HAP-1 (cell line): ENCODE measurements at regions not wholly inside any gene's neighbourhood (a gene's known extent, or its start where the extent isn't known, plus 50 kb on each side); places are given as distances from the start of the nearest gene placed in this dataset.

Experiments used
- DNase-seq, 2 experiments: peaks; one replicate each; pipeline ENCODE4 v3.0.0-alpha.2; 2016 to 2020; ENCODE audit warnings: low spot score in 2 of 2
- H3K27me3 ChIP-seq: fragments of 250-450 bp; sonication (Bioruptor Pico); 2 replicates; pipeline ENCODE4 v1.5.1; 2020; ENCODE audit warnings: low read depth, mild to moderate bottlenecking, moderate library complexity
- H3K36me3 ChIP-seq: fragments of 250-450 bp; sonication (Bioruptor Pico); replicated peaks from 2 replicates; pipeline ENCODE4 v1.5.1; 2020; ENCODE audit warnings: mild to moderate bottlenecking
- H3K4me1 ChIP-seq: fragments of 250-450 bp; sonication (Bioruptor Pico); 2 replicates; pipeline ENCODE4 v1.5.1; 2020; ENCODE audit warnings: mild to moderate bottlenecking
- H3K4me3 ChIP-seq: fragments of 250-450 bp; sonication (Bioruptor Pico); 2 replicates; pipeline ENCODE4 v1.5.1; 2020; ENCODE audit warnings: mild to moderate bottlenecking, moderate library complexity
- H3K9me3 ChIP-seq: fragments of 250-450 bp; sonication (Bioruptor Pico); 2 replicates; pipeline ENCODE4 v1.5.1; 2020; ENCODE audit warnings: mild to moderate bottlenecking, moderate library complexity
- in situ Hi-C: fragments of 300-500 bp; cut with MboI; formaldehyde crosslinking; loops from 3 replicates; pipeline ENCODE4 v1.14.3; 2020; ENCODE audit warnings: low sequenced_read_pairs, inconsistent platforms, mixed read lengths

- H3K9me3 ChIP-seq, result no peaks in the 10 kb centered on the region
- no peaks in the 10 kb centered on the region for H3K4me1 ChIP-seq
- DNase-seq, result no peak
- no peaks in the 10 kb centered on the region for H3K36me3 ChIP-seq
- no peak overlapping the region for H3K4me3 ChIP-seq
- in situ Hi-C loops, result loop anchor here (25.0 kb wide), 1 partner anchor 1361 kb away; no protein-coding TSS in a partner anchor
- no peaks in the 10 kb centered on the region for H3K27me3 ChIP-seq
These were observed 74.7 kb downstream of the BUD13 start for GRCh38 chr11:116698080-116698479.

DNA sequence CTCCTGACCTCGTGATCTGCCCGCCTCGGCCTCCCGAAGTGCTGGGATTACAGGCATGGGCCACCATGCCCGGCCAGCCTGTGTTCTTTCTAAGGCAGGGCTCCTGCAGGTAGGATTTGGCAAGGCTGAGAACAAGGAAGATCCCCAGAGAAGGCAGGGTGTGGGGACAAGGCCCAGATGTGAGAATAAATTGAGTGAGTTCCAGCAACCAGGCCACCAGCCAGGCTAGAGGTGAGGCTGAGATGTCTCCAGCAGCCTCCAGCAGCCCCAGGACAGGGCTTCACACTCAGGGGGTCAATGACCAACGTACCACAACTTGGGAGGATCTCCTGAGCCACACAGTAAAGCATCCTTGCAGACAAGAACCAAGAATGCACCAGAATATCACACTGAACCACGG lies 75.1 kb downstream of the BUD13 start:
- no peaks in the 10 kb centered on the region for H3K9me3 ChIP-seq

DNA sequence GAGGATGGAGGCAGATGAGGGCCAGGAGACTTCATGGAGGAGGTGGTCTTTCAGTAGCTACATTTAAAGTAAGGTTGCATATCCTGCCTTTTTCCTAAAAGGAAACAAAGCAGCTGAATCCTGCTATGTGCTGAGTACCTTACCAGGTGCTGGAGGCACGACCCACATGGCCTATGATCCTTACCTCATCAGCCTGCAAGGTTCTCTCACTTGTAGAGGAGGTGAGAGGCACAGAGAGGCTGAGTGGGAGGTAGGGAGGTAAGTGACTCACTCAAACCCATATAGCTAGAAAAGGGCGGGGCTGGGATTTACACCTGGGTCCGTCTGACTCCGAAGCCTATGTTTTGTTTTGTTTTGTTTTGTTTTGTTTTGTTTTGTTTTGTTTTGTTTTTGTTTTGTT lies 75.8 kb downstream of the BUD13 start:
- DNase-seq, result no peak
- H3K4me1 ChIP-seq, result no peaks in the 10 kb centered on the region
- no peaks in the 10 kb centered on the region for H3K9me3 ChIP-seq
- in situ Hi-C loops, result loop anchor here (25.0 kb wide), 1 partner anchor 1360 kb away; no protein-coding TSS in a partner anchor
- H3K27me3 ChIP-seq, result no peaks in the 10 kb centered on the region
- H3K4me3 ChIP-seq, result no peak overlapping the region
- no peaks in the 10 kb centered on the region for H3K36me3 ChIP-seq

More for the DNA sequence above, 75.1 kb downstream of the BUD13 start:
- Histone ChIP-seq H3K27me3 (no peaks in the 10 kb centered on the region), H3K4me3 (no peak overlapping the region), H3K36me3 (no peaks in the 10 kb centered on the region), H3K4me1 (no peaks in the 10 kb centered on the region)
- DNase-seq, result no peak
- in situ Hi-C loops, result loop anchor here (25.0 kb wide), 1 partner anchor 1360 kb away; no protein-coding TSS in a partner anchor

- Histone ChIP-seq H3K36me3 (no peaks in the 10 kb centered on the region), H3K27me3 (no peaks in the 10 kb centered on the region), H3K4me3 (no peak overlapping the region), H3K4me1 (no peaks in the 10 kb centered on the region), H3K9me3 (no peaks in the 10 kb centered on the region)
- DNase-seq, result no peak
- in situ Hi-C loops, result loop anchor here (25.0 kb wide), 1 partner anchor 1359 kb away; no protein-coding TSS in a partner anchor
These were observed 76.3 kb downstream of the BUD13 start for GRCh38 chr11:116696381-116696941.

- H3K9me3 ChIP-seq, result no peaks in the 10 kb centered on the region
- in situ Hi-C loops, result loop anchor here (25.0 kb wide), 1 partner anchor 1358 kb away; no protein-coding TSS in a partner anchor
- H3K36me3 ChIP-seq, result no peaks in the 10 kb centered on the region
- no peaks in the 10 kb centered on the region for H3K27me3 ChIP-seq
- no peak overlapping the region for H3K4me3 ChIP-seq
- DNase-seq, result no peak
- H3K4me1 ChIP-seq, result no peaks in the 10 kb centered on the region
These were observed 77.0 kb downstream of the BUD13 start for GRCh38 chr11:116695657-116696254.

- H3K36me3 ChIP-seq, result no peaks in the 10 kb centered on the region
- no peaks in the 10 kb centered on the region for H3K4me1 ChIP-seq
- no peak for DNase-seq
- no peak overlapping the region for H3K4me3 ChIP-seq
- in situ Hi-C loops, result loop anchor here (25.0 kb wide), 1 partner anchor 1358 kb away; no protein-coding TSS in a partner anchor
- no peaks in the 10 kb centered on the region for H3K9me3 ChIP-seq
- H3K27me3 ChIP-seq, result no peaks in the 10 kb centered on the region
These were observed 77.8 kb downstream of the BUD13 start for GRCh38 chr11:116694815-116695590.

GRCh38 chr11:116694349-116694725 lies 78.5 kb downstream of the BUD13 start:
- no peak overlapping the region for H3K4me3 ChIP-seq
- no peaks in the 10 kb centered on the region for H3K36me3 ChIP-seq
- H3K27me3 ChIP-seq, result no peaks in the 10 kb centered on the region
- DNase-seq, result no peak
- in situ Hi-C loops, result loop anchor here (25.0 kb wide), 1 partner anchor 1357 kb away; no protein-coding TSS in a partner anchor
- H3K4me1 ChIP-seq, result no peaks in the 10 kb centered on the region
- no peaks in the 10 kb centered on the region for H3K9me3 ChIP-seq

DNA sequence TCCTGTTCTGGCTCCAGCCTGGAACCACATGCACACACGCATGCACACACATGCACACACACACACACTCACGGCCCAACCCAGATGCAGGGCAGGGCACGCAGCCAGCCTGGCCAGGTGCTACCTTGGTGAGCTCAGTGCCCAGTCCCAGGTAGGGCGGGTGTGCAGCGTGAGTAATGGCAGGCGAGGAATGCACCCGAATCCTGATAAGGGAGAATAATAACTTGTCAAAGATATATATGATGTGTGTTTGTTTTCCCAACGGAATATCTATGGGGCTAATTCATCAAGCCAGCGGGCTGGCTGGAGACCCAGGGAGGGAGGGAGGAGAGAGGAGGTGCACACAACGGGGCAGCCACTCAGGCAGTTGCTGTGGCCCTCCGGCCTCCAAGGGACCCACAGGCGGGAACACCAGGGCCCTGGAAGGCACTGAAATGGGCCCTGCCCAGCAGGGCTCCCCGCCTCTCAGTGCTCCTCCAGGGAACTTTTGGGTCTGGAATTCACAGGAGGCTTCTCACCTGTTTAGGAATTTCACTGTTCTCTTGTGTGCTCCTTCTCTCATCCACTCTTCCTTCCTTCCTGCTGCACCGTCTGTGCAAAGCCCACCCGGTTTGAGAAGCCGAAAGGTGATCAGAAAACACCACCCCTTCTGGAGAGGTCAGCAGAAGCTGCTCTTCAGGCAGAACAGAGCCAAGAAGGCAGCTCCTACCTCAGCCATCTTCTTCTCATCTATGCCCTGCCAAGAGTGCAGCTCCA lies 79.0 kb downstream of the BUD13 start:
- no peaks in the 10 kb centered on the region for H3K9me3 ChIP-seq
- in situ Hi-C loops, result loop anchor here (25.0 kb wide), 1 partner anchor 1356 kb away; no protein-coding TSS in a partner anchor
- no peaks in the 10 kb centered on the region for H3K36me3 ChIP-seq
- no peak overlapping the region for H3K4me3 ChIP-seq
- no peaks in the 10 kb centered on the region for H3K4me1 ChIP-seq
- H3K27me3 ChIP-seq, result no peaks in the 10 kb centered on the region
- no peak for DNase-seq

GRCh38 chr11:116693102-116693570 lies 79.7 kb downstream of the BUD13 start:
- Histone ChIP-seq H3K27me3 (no peaks in the 10 kb centered on the region), H3K36me3 (no peaks in the 10 kb centered on the region), H3K4me1 (no peaks in the 10 kb centered on the region), H3K9me3 (no peaks in the 10 kb centered on the region), H3K4me3 (no peak overlapping the region)
- in situ Hi-C loops, result loop anchor here (25.0 kb wide), 1 partner anchor 1356 kb away; no protein-coding TSS in a partner anchor
- no peak for DNase-seq

DNA sequence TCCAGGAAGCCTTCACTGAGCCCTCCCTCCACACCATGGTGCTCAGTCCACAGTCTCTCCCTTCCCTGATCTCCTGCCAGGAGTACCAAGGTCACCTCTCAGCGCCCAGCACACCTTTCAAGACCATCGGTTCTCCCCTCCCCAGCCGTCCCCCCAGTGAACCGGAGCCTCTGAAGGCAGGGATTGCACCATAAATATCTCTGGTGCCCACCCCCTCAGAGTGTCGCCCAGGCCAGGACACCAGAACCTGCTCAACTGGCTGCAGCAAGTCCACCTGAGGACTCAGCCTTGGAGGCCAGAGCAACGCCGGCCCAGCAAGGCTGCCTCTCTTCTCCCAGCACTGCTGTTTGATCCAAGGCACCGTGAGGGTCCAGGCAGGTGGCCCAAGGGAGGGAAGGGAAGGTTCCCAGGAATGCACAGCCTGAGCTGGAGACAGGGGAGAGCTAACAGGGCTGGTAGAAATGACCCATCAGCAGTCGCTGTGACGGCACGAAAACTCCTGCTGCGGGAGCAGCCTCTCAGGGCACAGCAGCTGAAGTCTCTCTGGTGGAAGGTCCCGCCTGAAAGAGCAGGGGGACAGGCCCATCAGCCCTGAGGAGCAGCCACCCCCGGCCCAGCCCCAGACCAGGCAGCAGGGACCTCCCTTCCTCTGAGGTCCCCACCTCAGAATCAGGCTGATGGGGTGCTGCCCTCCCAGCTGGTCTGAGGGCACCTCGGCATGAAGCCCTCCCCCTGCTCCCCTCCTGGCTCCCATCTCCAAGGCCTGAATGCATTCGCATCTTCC lies 80.3 kb downstream of the BUD13 start:
- no peaks in the 10 kb centered on the region for H3K9me3 ChIP-seq
- in situ Hi-C loops, result loop anchor here (25.0 kb wide), 1 partner anchor 1355 kb away; no protein-coding TSS in a partner anchor
- H3K4me3 ChIP-seq, result no peak overlapping the region
- no peaks in the 10 kb centered on the region for H3K36me3 ChIP-seq
- no peaks in the 10 kb centered on the region for H3K4me1 ChIP-seq
- no peak for DNase-seq
- H3K27me3 ChIP-seq, result no peaks in the 10 kb centered on the region

DNA sequence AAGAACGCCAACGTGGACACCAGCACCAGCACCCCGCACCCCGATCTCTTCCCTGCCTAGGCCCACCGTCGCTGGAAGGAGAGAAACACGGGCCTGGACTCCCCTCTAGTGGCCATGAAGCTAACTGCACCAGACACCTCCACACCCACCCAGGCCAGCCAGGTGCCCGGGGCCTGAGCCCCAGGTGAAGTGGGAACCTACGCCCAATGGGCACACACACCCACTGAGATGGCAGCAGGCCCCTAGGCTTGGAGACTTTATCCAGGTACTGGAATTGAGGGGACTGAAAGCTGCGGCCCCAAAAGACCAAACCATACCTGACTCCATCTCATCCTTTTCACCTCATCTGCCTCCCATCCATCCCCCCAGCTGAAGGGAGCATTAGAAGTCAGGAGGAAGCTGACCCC lies 81.0 kb downstream of the BUD13 start:
- peak; percentile 23 to 81 for DNase-seq
- Histone ChIP-seq H3K27me3 (no peaks in the 10 kb centered on the region), H3K9me3 (no peaks in the 10 kb centered on the region), H3K4me1 (no peaks in the 10 kb centered on the region), H3K36me3 (no peaks in the 10 kb centered on the region), H3K4me3 (no peak overlapping the region)
- in situ Hi-C loops, result loop anchor here (25.0 kb wide), 1 partner anchor 1354 kb away; no protein-coding TSS in a partner anchor

DNA sequence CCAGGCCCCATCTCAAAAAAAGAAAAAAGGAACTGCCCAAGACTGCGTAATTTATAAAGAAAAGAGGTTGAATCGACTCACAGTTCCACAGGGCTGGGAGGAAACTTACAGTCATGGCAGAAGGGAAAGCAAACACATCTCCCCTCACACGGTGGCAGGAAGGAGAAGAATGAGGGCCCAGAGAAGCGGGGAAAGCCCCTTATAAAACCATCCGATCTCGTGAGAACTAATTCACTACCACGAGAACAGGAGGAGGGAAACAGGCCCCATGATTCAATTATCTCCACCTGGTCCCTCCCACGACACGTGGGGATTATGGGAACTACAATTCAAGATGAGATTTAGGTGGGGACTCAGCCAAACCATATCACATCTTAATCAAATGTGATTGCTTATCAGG lies 82.2 kb downstream of the BUD13 start:
- no peak for DNase-seq
- Histone ChIP-seq H3K9me3 (no peaks in the 10 kb centered on the region), H3K4me1 (no peaks in the 10 kb centered on the region), H3K36me3 (no peaks in the 10 kb centered on the region), H3K4me3 (no peak overlapping the region), H3K27me3 (no peaks in the 10 kb centered on the region; the same call in 1 of the 2 replicates)
- in situ Hi-C loops, result loop anchor here (25.0 kb wide), 1 partner anchor 1353 kb away; no protein-coding TSS in a partner anchor
